ENCODE measurements at regions not wholly inside any gene's neighbourhood (a gene's known extent, or its start where the extent isn't known, plus 50 kb on each side); places are given as distances from the start of the nearest gene placed in this dataset.
A peak's percentile ranks its signal among the peaks of the same experiment; 100 is the strongest.

DNA sequence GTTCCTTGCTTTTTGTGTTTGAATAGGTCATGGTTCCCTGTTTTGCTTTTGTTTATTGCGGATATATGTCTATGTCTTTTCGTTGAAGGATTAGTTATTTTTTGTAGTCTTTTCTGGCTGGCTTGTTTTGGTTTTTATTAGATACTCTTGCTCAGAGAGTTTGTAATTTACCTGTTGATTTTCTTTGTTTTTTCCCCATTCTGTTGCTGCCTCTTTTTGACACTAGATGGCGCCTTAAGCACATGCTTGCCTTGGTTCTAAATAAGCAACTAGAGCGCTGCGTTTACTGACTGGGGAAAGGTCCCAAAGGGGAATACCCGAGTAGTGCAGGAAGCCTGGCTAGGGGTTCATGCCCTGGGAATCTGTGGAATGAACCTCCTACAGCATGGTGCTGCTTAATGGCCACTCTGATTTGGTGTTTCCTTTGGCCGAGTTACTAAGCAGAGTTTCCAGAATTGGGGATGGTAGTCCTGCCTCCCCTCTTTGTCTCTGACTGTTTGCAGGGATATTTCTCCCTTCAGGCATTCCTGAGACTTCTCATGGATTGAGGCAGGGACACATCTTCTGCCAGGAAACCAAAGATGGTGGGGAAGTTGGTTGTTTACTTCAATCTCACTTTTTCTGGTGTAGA lies 143.2 kb downstream of the PTPRU start:
- H3K4me1 Mint-ChIP-seq, result no peaks in the 10 kb centered on the region
- no peak overlapping the region for H3K4me3 Mint-ChIP-seq
- no peak for ATAC-seq
- peaks cover 11% of the 10 kb centered on the region for H3K9me3 Mint-ChIP-seq
- DNase-seq (ENCODE audit: low spot score in 2 of 2), result peak in 1 of 2 donors; percentile 39
- H3K36me3 Mint-ChIP-seq, result no peaks in the 10 kb centered on the region
- no peak overlapping the region for H3K27ac Mint-ChIP-seq
